HG03575 (cell line): ENCODE measurements at regions not wholly inside any gene's neighbourhood (a gene's known extent, or its start where the extent isn't known, plus 50 kb on each side); places are given as distances from the start of the nearest gene placed in this dataset.
"Not testable (repeated sequence)": the region's sequence is repeated elsewhere in the genome, so short reads cannot be mapped to it uniquely, and the experiment has no call there.

Source experiments
- ATAC-seq: cut with Tn5 transposase; IDR thresholded peaks from one replicate; pipeline ENCODE4 v1.9.1; 2021; ENCODE audit not compliant: unreplicated experiment, insufficient number of reproducible peaks, low FRiP score; ENCODE audit errors: extremely low read depth

GRCh38 chr5:86228147-86228546 is 389.6 kb upstream of the COX7C start:
- no peak for ATAC-seq

GRCh38 chr5:86232246-86232645 is 385.5 kb upstream of the COX7C start:
- ATAC-seq, result no peak

- no peak for ATAC-seq
Observed at GRCh38 chr5:86244153-86244552, 373.6 kb upstream of the COX7C start.

DNA sequence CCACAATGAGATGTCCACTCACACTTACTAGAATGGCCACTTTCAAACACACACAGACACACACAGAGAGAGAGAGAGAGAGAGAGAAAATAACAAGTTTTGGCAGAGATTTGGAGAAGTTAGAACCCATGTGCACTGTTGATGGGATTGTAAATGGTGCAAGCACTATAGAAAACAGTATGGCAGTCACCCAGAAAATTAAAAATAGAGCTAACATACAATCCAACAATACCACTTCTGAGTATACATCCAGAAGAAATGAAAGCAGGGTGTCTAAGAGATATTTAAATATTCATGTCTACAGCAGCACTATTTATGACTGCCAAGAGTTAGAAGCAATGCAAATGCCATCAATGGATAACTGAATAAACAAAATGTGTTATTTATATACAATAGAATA is 359.9 kb upstream of the COX7C start:
- ATAC-seq, result no peak

- ATAC-seq, result not testable (repeated sequence)
Observed at GRCh38 chr5:86284400-86285190, 333.1 kb upstream of the COX7C start.

GRCh38 chr5:86287437-86287836 is 330.3 kb upstream of the COX7C start:
- ATAC-seq, result not testable (repeated sequence)

DNA sequence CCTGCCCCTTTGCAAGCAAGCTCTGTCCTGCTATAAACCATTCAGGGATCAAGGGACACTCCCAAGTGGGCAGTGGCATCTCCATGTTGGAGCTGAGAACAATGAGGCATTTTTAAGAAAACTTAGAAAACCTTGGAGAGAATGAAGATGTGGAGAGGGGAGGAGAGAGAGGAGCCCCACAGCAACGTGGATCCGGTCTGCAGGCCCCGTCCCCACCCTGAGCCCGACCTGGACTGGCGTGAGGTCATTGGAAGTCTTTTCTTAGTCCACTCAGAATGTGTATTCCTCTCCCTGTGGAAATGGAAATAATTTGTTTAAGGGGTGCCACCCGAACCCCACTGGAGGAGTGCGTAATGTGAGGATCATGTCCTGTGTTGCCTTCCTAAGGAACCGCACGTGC is 328.0 kb upstream of the COX7C start:
- not testable (repeated sequence) for ATAC-seq

DNA sequence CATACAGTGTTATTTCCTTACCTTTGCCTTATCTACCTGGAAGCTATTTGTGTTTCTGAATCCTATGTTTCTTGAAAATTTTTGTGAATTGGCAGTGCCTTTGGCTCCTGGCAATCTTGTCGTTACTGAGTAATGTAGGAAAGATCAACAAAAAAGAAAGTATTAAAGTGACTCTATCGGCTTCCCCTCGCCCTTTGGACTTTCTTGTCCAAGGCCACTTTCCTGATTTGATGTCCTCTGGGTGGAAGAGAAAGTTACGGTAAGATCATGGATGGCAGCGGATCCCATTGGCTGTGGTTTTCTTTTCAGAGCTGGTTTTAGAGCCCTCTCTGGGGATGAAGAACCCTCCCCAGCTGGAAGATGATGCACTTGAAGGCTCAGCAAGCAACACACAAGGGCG is 324.9 kb upstream of the COX7C start:
- not testable (repeated sequence) for ATAC-seq

DNA sequence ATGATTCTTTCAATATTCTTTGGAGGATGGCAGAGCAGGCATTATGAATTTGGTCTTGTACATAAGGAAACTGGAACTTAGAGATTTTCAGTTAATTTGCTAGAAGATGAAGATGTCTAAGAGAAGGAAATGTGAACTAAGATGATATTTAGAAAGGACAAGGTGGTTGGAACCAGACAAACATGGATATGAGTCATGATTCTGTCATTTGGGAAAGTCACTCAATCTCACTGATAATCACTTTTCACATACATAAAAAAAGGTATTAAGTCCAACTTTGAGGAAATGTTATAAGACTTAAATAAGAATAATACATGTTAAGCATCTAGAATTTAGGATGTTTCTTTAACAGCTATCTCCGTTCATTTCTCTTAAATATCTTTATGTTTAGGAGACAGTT is 315.1 kb upstream of the COX7C start:
- ATAC-seq, result not testable (repeated sequence)

- ATAC-seq, result not testable (repeated sequence)
Observed at GRCh38 chr5:86305050-86305449, 312.7 kb upstream of the COX7C start.

DNA sequence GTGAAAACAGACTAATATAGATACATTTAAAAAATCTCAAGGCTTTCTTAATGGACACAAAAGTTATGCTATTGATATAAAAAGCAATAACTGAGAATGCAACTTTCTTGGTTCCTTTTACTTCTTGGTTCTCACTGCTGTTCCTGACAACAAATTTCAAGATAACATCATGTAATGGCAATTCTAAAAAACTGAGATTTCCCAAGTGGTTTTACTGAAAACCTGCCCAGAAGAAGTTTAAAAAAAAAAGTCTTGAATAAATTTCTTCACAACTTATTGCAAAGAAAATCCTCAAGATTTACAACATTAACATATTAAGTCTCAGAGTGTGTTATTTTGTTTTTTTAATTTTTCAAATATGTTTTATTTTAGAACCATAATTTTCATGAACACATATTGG is 302.8 kb upstream of the COX7C start:
- ATAC-seq, result no peak

- no peak for ATAC-seq
Observed at GRCh38 chr5:86320266-86320665, 297.5 kb upstream of the COX7C start.

DNA sequence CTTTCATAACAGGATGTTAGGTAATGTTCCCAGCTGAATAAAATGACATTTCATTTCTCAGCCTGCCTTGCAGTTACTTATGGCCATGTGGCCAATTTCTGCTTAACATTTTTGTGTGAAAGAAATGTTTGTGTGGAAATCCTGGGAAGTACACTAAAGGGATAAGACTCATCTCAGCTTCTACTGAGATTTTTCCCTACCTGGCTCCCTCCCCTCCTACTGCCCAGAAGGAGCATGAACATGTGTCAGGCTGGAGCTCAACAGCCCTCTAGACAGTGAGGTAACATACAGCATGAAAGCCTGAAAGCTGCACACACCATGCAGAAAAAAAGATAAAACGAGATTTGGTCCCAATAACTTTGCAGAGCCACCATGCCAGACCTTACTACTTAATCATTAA is 288.4 kb upstream of the COX7C start:
- no peak for ATAC-seq

GRCh38 chr5:86330736-86331135 is 287.0 kb upstream of the COX7C start:
- no peak for ATAC-seq

DNA sequence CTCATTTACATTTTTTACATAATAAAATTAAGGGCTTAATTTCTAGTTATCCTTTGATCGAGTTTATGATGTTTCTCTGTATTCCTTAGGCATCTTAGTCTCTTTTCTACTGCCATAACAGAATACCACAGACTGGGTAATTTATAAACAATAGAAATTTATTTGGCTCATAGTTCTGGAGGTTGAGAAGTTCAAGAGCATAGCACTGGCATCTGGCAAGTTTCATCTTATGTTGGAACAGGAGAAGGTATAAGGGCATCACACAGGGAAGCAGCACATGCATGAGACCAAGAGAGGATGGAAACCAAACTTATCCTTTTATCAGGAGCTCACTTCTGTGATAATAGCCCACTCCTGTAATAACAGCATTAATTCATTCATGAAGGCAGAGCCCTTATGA is 284.9 kb upstream of the COX7C start:
- ATAC-seq, result no peak

DNA sequence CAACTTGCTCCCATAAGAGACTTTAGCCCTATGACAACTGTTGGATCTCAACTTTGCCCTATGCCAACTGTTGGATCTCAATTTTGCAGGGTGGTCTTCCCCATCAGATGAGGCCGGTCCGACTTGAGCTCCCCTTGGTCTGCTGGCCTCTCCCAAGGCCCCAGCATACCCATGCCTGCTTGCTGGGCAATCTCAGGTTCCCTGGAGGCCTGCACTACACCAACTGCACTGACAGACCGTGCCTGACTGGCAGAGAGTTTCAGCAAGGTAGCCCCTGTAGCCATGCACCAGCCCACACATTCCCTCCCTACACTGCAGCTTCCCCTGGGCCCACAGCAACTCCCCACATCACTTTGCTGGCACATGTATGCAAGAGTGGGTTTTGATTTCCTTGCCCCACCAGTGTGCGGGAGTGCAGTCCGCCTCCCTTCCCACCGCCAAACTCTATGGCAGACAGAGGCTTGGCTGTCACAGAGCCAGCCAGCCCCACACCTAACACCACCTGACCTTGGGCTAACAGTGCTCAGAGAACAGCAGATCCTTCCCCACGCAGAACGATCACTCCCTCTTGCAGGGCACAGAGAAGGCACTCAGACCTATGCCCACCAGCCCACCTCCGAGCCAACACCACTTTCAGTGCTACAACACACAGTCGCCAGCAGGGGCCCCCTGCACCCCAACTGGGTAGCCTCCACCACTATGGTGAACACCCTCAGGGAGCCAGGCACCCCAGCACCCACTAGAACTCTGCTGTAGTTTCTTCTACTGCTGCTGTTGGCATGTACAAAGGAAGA is 279.9 kb upstream of the COX7C start:
- no peak for ATAC-seq

DNA sequence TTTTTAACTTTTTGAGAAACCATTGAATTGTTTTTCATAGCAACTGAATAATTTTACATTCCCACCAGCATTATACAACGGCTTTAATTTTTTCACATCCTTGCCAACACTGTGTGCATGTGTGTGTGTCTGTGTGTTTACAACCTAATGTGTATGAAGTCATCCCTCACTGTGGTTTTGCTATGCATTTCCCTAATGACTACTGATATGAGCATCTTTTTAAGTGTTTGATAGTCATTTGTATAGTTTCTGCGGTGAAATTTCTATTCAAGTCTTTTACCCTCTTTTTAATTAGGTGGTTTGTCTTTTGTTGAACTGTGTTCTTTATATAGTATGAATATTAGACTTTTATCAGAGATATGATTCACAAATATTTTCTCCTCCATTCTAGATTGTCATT is 263.1 kb upstream of the COX7C start:
- ATAC-seq, result no peak

DNA sequence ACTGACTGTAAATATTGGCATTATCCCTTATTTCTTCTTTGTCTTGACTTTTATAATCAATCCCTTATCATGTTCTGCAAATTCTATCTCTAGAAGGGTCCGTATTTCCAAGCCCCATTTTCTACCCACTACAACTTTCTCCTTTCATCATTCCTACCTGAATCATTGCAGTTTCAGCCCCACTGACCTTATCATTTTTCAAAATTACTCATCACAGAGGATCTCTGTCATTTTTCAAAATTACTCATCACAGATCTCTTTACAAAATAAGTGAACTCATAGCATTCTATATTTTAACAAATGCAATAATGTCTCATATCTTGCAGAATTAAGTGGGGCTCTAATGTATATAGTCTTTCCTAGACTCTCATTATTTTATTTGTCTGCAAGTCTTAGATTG is 256.9 kb upstream of the COX7C start:
- ATAC-seq, result no peak

GRCh38 chr5:86371061-86371460 is 246.7 kb upstream of the COX7C start:
- no peak for ATAC-seq

DNA sequence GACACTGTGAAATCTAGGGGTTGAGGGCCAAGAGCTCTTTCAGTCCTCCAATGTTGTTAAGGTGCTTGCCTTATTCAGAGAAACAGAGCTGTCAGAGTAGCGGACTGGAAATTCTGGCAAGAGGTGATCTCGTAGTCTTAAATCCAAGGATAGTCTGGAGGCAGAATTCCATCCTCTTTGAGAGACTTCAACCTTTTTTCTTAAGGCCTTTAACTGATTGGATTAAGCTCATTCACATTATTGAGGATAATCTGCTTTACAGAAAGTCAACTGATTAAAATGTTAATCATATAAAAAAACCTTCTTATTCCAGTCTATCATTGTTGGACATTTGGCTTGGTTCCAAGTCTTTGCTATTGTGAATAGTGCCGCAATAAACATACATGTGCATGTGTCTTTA is 243.1 kb upstream of the COX7C start:
- ATAC-seq, result no peak
